ENCODE measurements at regions not wholly inside any gene's neighbourhood (a gene's known extent, or its start where the extent isn't known, plus 50 kb on each side); places are given as distances from the start of the nearest gene placed in this dataset.

GRCh38 chr1:237953238-237953637 is 62.5 kb upstream of the ZP4 start:
- DNase-seq = no peak

Data from HCEC 1CT (cell line).